NCI-H1436 treated with DMSO at 0.1 percent for 48 hours (cell line): ENCODE measurements at regions not wholly inside any gene's neighbourhood (a gene's known extent, or its start where the extent isn't known, plus 50 kb on each side); places are given as distances from the start of the nearest gene placed in this dataset.
"Not testable (repeated sequence)": the region's sequence is repeated elsewhere in the genome, so short reads cannot be mapped to it uniquely, and the experiment has no call there.

ENCODE experiments used
- DNase-seq: peaks from one replicate; lab custom pipeline; 2025; lab: John Stamatoyannopoulos, UW

- DNase-seq: no peak
Observed at GRCh38 chr12:24361877-24362580, 412.6 kb upstream of the SOX5 start.

- no peak for DNase-seq
Observed at GRCh38 chr12:24360907-24361306, 411.4 kb upstream of the SOX5 start.

- no peak for DNase-seq
Observed at GRCh38 chr12:24360461-24360860, 411.0 kb upstream of the SOX5 start.

- DNase-seq: peak; percentile 22
Observed at GRCh38 chr12:24360057-24360456, 410.6 kb upstream of the SOX5 start.

GRCh38 chr12:24359418-24359817 is 409.9 kb upstream of the SOX5 start:
- no peak for DNase-seq

GRCh38 chr12:24356240-24356804 is 406.9 kb upstream of the SOX5 start:
- no peak for DNase-seq

GRCh38 chr12:24352363-24352762 is 402.9 kb upstream of the SOX5 start:
- no peak for DNase-seq

GRCh38 chr12:24349051-24349799 is 399.8 kb upstream of the SOX5 start:
- no peak for DNase-seq

GRCh38 chr12:24348180-24348579 is 398.7 kb upstream of the SOX5 start:
- DNase-seq: not testable (repeated sequence)

- DNase-seq: no peak
Observed at GRCh38 chr12:24328261-24328660, 378.8 kb upstream of the SOX5 start.

GRCh38 chr12:24325331-24325730 is 375.9 kb upstream of the SOX5 start:
- DNase-seq: no peak

- DNase-seq: no peak
Observed at GRCh38 chr12:24307716-24308335, 358.4 kb upstream of the SOX5 start.

GRCh38 chr12:24307153-24307552 is 357.7 kb upstream of the SOX5 start:
- DNase-seq: no peak

GRCh38 chr12:24306001-24306400 is 356.5 kb upstream of the SOX5 start:
- DNase-seq: no peak

- no peak for DNase-seq
Observed at GRCh38 chr12:24304285-24304684, 354.8 kb upstream of the SOX5 start.

- DNase-seq: no peak
Observed at GRCh38 chr12:24302708-24303107, 353.2 kb upstream of the SOX5 start.

GRCh38 chr12:24297516-24297915 is 348.0 kb upstream of the SOX5 start:
- no peak for DNase-seq

GRCh38 chr12:24293549-24293948 is 344.1 kb upstream of the SOX5 start:
- DNase-seq: no peak

GRCh38 chr12:24287963-24288362 is 338.5 kb upstream of the SOX5 start:
- no peak for DNase-seq

GRCh38 chr12:24285448-24285847 is 336.0 kb upstream of the SOX5 start:
- DNase-seq: no peak

- no peak for DNase-seq
Observed at GRCh38 chr12:24281341-24281740, 331.9 kb upstream of the SOX5 start.

GRCh38 chr12:24280056-24280842 is 330.8 kb upstream of the SOX5 start:
- no peak for DNase-seq
